ENCODE measurements at regions not wholly inside any gene's neighbourhood (a gene's known extent, or its start where the extent isn't known, plus 50 kb on each side); places are given as distances from the start of the nearest gene placed in this dataset.

DNA sequence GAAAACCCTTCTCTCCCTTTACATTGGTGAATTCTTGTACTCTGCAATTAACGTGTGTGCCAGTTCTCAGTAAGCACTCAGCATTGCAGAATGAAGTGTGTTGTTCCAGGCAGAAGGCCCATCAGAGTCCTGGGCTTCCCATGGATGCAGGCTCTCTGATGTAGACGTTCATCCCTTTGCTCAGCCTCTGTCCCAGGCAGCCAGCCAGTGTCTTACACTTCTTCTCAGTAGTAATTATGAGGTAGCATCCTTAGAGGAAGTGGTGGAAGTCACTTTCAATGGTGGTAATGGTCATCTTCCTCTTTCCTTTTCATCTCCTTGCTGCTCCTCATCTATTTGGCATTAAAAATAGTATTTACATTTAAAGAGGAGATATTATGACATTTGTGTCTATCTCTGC, 66.7 kb upstream of the FYN start:
- no peaks in the 10 kb centered on the region for H3K27me3 Mint-ChIP-seq (ENCODE audit: insufficient read depth, unreplicated experiment)
- no peaks in the 10 kb centered on the region; the same call in 1 of the 2 replicates for H3K9me3 ChIP-seq
- BruUV-seq (replicated peaks) = no TSS peak
- H3K36me3 Mint-ChIP-seq (ENCODE audit: insufficient read depth, unreplicated experiment) = no peaks in the 10 kb centered on the region
- H3K4me3 ChIP-seq (ENCODE audit: low read depth, low read length) = no peak overlapping the region
- no peak overlapping the region for H3K27ac Mint-ChIP-seq (ENCODE audit: unreplicated experiment)
- 0 out of 2 replicates have a peak, but pooled peaks cover 9% of the 10 kb centered on the region for H3K4me1 ChIP-seq
- peaks cover 9% of the 10 kb centered on the region for H3K9me3 Mint-ChIP-seq (ENCODE audit: unreplicated experiment)
- TF ChIP-seq, protein P1, sequence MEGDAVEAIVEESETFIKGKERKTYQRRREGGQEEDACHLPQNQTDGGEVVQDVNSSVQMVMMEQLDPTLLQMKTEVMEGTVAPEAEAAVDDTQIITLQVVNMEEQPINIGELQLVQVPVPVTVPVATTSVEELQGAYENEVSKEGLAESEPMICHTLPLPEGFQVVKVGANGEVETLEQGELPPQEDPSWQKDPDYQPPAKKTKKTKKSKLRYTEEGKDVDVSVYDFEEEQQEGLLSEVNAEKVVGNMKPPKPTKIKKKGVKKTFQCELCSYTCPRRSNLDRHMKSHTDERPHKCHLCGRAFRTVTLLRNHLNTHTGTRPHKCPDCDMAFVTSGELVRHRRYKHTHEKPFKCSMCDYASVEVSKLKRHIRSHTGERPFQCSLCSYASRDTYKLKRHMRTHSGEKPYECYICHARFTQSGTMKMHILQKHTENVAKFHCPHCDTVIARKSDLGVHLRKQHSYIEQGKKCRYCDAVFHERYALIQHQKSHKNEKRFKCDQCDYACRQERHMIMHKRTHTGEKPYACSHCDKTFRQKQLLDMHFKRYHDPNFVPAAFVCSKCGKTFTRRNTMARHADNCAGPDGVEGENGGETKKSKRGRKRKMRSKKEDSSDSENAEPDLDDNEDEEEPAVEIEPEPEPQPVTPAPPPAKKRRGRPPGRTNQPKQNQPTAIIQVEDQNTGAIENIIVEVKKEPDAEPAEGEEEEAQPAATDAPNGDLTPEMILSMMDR (IDR thresholded peaks at IDR 0.05; ENCODE audit: insufficient read depth in 1 of 2, low read depth in 1 of 2, low read length in 1 of 2, severe bottlenecking in 1 of 2, unreplicated experiment in 1 of 2) = no peak
- POLR2A ChIA-PET = no interaction called here
- H3K4me3 Mint-ChIP-seq (ENCODE audit: unreplicated experiment) = no peak overlapping the region
- H3K27me3 ChIP-seq (replicated peaks; ENCODE audit: control insufficient read depth, insufficient read depth, low read length) = no peaks in the 10 kb centered on the region
- no peak for DNase-seq
- intact Hi-C loops (cut with micrococcal nuclease; ENCODE audit: unreplicated experiment) = no loop called here
- H3K4me1 Mint-ChIP-seq (ENCODE audit: low read depth, unreplicated experiment) = peaks cover 18% of the 10 kb centered on the region
- CTCF ChIA-PET = no interaction called here
- H3K36me3 ChIP-seq (ENCODE audit: control insufficient read depth, insufficient read depth, low read length) = no peaks in the 10 kb centered on the region

DNA sequence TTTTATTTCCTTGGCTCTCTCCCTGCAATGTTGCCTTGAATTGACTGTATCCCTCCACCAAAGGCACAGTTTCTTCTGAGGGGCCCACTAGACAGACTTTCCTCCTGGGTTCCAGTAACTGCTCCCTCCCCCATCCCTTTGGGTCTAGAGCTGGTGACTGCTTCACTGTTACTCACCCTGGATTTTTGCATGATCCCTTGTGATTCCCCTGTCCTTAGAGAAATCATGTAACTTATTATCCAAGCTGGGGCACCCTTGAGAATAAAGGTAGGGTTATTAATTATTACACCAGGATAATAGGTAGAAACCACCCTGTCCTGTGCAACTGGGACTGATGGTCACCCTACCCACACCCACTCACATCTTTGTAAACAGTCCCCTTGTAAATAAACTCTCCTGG, 67.5 kb upstream of the FYN start:
- Mint-ChIP-seq H3K4me1 (ENCODE audit: low read depth, unreplicated experiment) (peaks cover 18% of the 10 kb centered on the region), H3K27me3 (ENCODE audit: insufficient read depth, unreplicated experiment) (no peaks in the 10 kb centered on the region), H3K36me3 (ENCODE audit: insufficient read depth, unreplicated experiment) (no peaks in the 10 kb centered on the region), H3K4me3 (ENCODE audit: unreplicated experiment) (no peak overlapping the region), H3K27ac (ENCODE audit: unreplicated experiment) (no peak overlapping the region), H3K9me3 (ENCODE audit: unreplicated experiment) (peaks cover 4% of the 10 kb centered on the region)
- intact Hi-C loops (cut with micrococcal nuclease; ENCODE audit: unreplicated experiment) = no loop called here
- H3K27me3 ChIP-seq (replicated peaks; ENCODE audit: control insufficient read depth, insufficient read depth, low read length) = no peaks in the 10 kb centered on the region
- ChIA-PET POLR2A (no interaction called here), CTCF (no interaction called here)
- no TSS peak for BruUV-seq (replicated peaks)
- DNase-seq = no peak
- 0 out of 2 replicates have a peak, but pooled peaks cover 9% of the 10 kb centered on the region for H3K4me1 ChIP-seq
- no peaks in the 10 kb centered on the region; the same call in 1 of the 2 replicates for H3K9me3 ChIP-seq
- TF ChIP-seq, protein P1 (IDR thresholded peaks at IDR 0.05; ENCODE audit: insufficient read depth in 1 of 2, low read depth in 1 of 2, low read length in 1 of 2, severe bottlenecking in 1 of 2, unreplicated experiment in 1 of 2) = no peak
- no peak overlapping the region for H3K4me3 ChIP-seq (ENCODE audit: low read depth, low read length)
- H3K36me3 ChIP-seq (ENCODE audit: control insufficient read depth, insufficient read depth, low read length) = no peaks in the 10 kb centered on the region

DNA sequence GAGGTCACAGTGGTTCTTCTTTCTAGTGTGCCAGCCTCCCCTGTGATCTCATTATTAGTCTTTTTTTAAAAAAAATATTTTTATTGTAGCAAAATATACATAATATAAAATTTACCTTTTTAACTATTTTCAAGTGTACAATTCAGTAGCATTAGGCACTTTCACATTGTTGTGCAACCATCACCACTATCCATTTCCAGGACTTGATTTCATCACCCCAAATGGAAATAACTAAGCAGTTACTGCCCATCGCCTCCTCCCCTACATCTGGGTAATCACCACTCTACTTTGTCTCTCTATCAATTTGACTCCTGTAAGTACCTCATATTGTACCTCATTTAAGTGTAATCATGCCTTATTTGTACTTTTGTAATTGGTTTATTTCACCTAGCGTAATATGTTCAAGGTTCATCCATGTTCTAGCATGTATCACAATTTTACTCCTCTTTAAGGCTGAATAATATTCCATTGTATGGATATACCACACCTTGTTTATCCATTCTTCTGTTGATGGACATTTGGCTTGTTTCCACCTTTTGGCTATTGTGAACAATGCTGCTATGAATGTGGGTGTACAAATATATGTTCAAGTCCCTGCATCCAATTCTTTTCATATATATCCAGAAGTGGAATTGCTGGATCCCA, 68.6 kb upstream of the FYN start:
- ChIA-PET CTCF (no interaction called here), POLR2A (no interaction called here)
- H3K9me3 ChIP-seq = no peaks in the 10 kb centered on the region
- intact Hi-C loops (cut with micrococcal nuclease; ENCODE audit: unreplicated experiment) = no loop called here
- H3K4me1 Mint-ChIP-seq (ENCODE audit: low read depth, unreplicated experiment) = peaks cover 18% of the 10 kb centered on the region
- H3K9me3 Mint-ChIP-seq (ENCODE audit: unreplicated experiment) = no peaks in the 10 kb centered on the region
- no peak for DNase-seq
- TF ChIP-seq, protein P1 (IDR thresholded peaks at IDR 0.05; ENCODE audit: insufficient read depth in 1 of 2, low read depth in 1 of 2, low read length in 1 of 2, severe bottlenecking in 1 of 2, unreplicated experiment in 1 of 2) = no peak
- H3K36me3 Mint-ChIP-seq (ENCODE audit: insufficient read depth, unreplicated experiment) = no peaks in the 10 kb centered on the region
- H3K4me3 Mint-ChIP-seq (ENCODE audit: unreplicated experiment) = no peak overlapping the region
- H3K27me3 Mint-ChIP-seq (ENCODE audit: insufficient read depth, unreplicated experiment) = no peaks in the 10 kb centered on the region
- no peaks in the 10 kb centered on the region for H3K27me3 ChIP-seq (replicated peaks; ENCODE audit: control insufficient read depth, insufficient read depth, low read length)
- no TSS peak for BruUV-seq (replicated peaks)
- H3K4me3 ChIP-seq (ENCODE audit: low read depth, low read length) = no peak overlapping the region
- no peaks in the 10 kb centered on the region for H3K36me3 ChIP-seq (ENCODE audit: control insufficient read depth, insufficient read depth, low read length)
- no peak overlapping the region for H3K27ac Mint-ChIP-seq (ENCODE audit: unreplicated experiment)
- 0 out of 2 replicates have a peak, but pooled peaks cover 9% of the 10 kb centered on the region for H3K4me1 ChIP-seq

All from Caco-2 (cell line).